ENCODE measurements at regions not wholly inside any gene's neighbourhood (a gene's known extent, or its start where the extent isn't known, plus 50 kb on each side); places are given as distances from the start of the nearest gene placed in this dataset.
A peak's percentile ranks its signal among the peaks of the same experiment; 100 is the strongest.
"Not testable (repeated sequence)": the region's sequence is repeated elsewhere in the genome, so short reads cannot be mapped to it uniquely, and the experiment has no call there.

DNA sequence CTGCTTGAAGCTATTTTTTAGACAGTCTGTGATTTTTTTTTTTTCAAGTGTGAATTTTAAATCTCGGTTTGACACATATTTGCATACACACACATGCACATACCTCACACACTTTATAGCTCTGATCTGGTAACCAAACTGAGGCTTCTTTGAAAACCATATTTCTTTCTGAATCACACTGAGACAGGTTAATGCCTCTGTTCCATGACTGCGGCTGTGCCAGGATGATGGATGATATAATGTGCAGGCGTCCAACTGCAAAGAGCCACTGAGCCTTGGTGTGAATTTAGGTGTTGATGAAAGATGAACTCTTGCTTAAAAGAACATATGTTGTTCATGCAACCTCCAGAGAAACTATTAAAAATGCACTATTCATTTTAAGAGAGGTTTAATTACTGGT is 504.0 kb upstream of the OLFM3 start:
- Mint-ChIP-seq H3K27me3 (no peaks in the 10 kb centered on the region), H3K9me3 (peaks cover 10% of the 10 kb centered on the region), H3K27ac (no peak overlapping the region), H3K4me1 (no peaks in the 10 kb centered on the region), H3K36me3 (no peaks in the 10 kb centered on the region), H3K4me3 (no peak overlapping the region)
- CTCF ChIA-PET = no interaction called here
- no peak for DNase-seq

DNA sequence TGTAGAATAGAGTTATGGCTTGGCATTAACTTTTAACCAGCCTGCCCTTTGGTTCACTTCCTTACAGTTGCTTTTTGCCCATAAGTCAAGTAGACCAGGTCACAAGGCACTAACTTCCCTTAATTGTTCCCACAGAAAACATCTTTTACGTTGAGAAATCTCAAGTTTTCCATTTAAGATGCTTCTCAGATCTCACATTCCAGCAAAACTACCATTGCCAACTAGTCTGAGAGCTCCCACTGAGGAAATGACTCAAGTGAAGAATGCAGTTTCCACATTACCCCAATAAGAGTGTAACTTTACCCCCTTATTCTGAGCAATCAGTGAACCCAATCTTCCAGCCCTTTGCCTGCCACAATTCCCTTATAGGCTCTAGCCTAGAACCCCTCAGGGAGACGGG is 502.2 kb upstream of the OLFM3 start:
- H3K9me3 Mint-ChIP-seq = peaks cover 6% of the 10 kb centered on the region
- H3K4me3 Mint-ChIP-seq = no peak overlapping the region
- no peaks in the 10 kb centered on the region for H3K36me3 Mint-ChIP-seq
- CTCF ChIA-PET = no interaction called here
- no peak for DNase-seq
- no peaks in the 10 kb centered on the region for H3K4me1 Mint-ChIP-seq
- no peaks in the 10 kb centered on the region for H3K27me3 Mint-ChIP-seq
- H3K27ac Mint-ChIP-seq = no peak overlapping the region

DNA sequence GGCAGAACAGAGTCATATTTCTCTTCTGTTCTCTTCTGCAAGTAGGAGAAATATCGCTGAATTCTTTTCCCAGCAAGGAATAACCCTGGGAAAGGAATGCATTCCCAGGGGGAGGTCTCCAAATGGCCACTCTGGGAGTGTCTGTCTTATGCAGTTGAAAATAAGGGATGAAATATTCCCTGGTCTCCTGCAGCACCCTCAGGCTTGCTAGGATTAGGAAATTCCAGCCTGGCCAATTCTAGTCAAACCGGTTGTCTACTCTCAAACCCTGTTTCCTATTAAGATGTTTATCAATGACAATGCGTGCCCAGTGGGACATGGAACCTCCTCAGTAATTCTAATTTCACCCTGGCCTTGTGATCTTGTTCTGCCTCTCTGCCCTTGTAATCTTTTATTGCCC is 501.1 kb upstream of the OLFM3 start:
- H3K9me3 Mint-ChIP-seq, H3K4me3 Mint-ChIP-seq, H3K4me1 Mint-ChIP-seq, H3K27me3 Mint-ChIP-seq, H3K27ac Mint-ChIP-seq, DNase-seq, H3K36me3 Mint-ChIP-seq, CTCF ChIA-PET: not testable (repeated sequence)

DNA sequence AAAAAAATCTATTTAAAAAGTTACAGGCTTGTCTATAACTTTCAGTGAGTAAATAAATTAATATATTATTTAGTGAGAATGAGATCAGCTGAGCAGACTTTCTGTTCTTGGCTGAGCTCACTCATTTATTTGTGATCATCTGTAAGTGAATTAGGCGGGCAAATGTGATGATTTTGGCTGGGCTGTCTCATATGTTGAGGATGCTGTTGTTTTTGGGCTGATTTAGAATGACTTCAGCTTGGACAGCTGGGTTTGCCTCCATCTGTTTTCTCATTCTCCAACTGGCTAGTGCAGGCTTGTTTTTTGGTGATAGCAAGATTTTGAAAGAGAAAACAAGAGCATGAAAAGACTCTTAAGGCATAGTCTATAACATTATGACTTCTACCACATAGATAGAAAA is 475.8 kb upstream of the OLFM3 start:
- Mint-ChIP-seq H3K4me1 (no peaks in the 10 kb centered on the region), H3K9me3 (no peaks in the 10 kb centered on the region), H3K27me3 (no peaks in the 10 kb centered on the region), H3K27ac (peak overlapping the region; percentile 28), H3K36me3 (no peaks in the 10 kb centered on the region), H3K4me3 (no peak overlapping the region)
- CTCF ChIA-PET = no interaction called here
- DNase-seq = no peak

DNA sequence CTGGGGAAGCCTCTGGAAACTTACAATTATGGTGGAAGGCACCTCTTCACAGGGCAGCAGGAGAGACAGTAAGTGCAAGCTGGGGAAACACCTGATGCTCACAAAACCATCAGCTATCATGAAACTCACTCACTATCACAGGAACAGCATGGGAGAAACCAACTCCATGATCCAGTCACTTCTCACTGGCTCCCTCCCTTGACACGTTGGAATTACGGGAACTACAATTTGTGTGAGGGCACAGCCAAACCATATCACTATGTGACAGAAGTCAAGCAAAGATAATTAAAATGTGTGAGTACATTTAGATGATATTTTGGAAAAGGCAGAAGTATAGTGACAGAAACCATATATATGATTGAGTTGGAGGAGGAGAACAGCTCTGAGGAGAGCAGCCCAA is 474.0 kb upstream of the OLFM3 start:
- CTCF ChIA-PET = no interaction called here
- no peaks in the 10 kb centered on the region for H3K27me3 Mint-ChIP-seq
- no peaks in the 10 kb centered on the region for H3K4me1 Mint-ChIP-seq

DNA sequence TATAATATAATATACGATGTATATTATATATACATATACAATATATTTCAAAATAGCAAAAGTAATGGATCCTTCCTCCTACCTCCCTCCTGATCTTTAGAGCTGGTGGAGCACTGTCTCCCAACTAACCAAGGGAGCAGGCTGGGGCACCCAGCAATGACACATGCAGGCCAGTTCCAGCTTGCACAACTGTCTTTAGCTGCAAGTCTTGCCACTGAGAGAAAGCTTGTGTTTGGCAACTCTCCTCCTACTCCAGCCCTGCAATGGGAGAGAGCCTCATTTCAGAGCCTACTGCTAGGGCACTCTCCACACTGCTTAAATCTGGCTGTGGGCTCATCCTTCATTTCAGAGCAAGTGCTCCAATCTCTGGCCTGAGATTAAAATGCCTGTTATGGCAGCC is 469.8 kb upstream of the OLFM3 start:
- H3K36me3 Mint-ChIP-seq = no peaks in the 10 kb centered on the region
- H3K9me3 Mint-ChIP-seq = no peaks in the 10 kb centered on the region
- no peaks in the 10 kb centered on the region for H3K27me3 Mint-ChIP-seq
- H3K27ac Mint-ChIP-seq = no peak overlapping the region
- DNase-seq = no peak
- no peak overlapping the region for H3K4me3 Mint-ChIP-seq
- CTCF ChIA-PET = no interaction called here
- H3K4me1 Mint-ChIP-seq = no peaks in the 10 kb centered on the region

More for the DNA sequence above, 474.0 kb upstream of the OLFM3 start:
- no peak overlapping the region for H3K27ac Mint-ChIP-seq
- no peak overlapping the region for H3K4me3 Mint-ChIP-seq
- DNase-seq = no peak
- H3K9me3 Mint-ChIP-seq = no peaks in the 10 kb centered on the region
- no peaks in the 10 kb centered on the region for H3K36me3 Mint-ChIP-seq

DNA sequence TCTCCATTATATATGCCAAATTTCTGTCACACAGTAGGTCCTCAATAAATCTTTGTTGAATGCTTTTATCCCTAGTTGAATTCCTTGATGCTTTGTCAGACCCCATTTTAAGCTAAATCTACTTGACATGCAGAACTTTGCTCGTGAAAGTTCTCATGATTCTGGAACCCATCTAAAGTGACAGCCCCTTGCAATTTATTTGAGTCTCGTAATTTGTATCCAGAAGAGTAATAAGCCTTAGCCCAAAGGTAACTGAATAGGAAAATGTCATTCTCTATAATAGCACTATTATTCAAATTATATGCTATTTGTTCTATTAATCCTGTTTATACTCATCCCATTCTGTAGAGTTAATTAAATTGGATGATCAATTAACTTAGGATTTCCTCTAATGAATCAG is 466.6 kb upstream of the OLFM3 start:
- DNase-seq = no peak
- no peak overlapping the region for H3K4me3 Mint-ChIP-seq
- CTCF ChIA-PET = no interaction called here
- H3K4me1 Mint-ChIP-seq = no peaks in the 10 kb centered on the region
- no peaks in the 10 kb centered on the region for H3K27me3 Mint-ChIP-seq
- no peak overlapping the region for H3K27ac Mint-ChIP-seq
- no peaks in the 10 kb centered on the region for H3K9me3 Mint-ChIP-seq
- H3K36me3 Mint-ChIP-seq = no peaks in the 10 kb centered on the region

DNA sequence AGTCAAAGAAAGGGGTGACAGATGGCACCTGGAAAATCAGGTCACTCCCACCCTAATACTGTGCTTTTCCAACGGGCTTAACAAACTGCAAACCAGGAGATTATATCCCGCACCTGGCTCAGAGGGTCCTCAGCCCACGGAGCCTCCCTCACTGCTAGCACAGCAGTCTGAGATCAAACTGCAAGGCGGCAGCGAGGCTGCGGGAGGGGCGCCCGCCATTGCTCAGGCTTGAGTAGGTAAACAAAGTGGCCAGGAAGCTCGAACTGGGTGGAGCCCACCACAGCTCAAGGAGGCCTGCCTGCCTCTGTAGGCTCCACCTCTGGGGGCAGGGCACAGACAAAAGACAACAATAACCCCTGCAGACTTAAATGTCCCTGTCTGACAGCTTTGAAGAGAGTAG is 445.6 kb upstream of the OLFM3 start:
- H3K4me1 Mint-ChIP-seq, H3K27me3 Mint-ChIP-seq, H3K4me3 Mint-ChIP-seq, CTCF ChIA-PET, H3K36me3 Mint-ChIP-seq, H3K27ac Mint-ChIP-seq, DNase-seq: not testable (repeated sequence)
- peaks cover 15% of the 10 kb centered on the region for H3K9me3 Mint-ChIP-seq

DNA sequence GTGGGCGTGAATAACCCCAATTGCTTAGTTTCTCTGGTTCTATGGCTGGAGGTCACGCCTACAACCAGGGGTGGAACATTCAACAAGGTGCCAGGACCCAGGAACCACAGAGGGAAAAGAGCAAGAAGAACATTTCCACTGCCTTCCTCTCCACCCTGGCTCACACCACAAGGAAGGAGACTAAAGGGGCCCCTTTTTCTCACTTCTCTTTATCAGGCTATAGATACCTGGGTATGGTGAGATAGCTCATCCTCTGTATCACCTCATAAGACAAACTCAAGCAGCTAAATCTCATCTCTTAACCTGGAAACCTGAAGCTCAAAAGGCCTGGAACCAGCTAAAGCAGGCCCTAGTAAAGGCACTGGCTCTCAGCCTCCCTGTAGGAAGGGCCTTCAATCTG is 438.8 kb upstream of the OLFM3 start:
- Mint-ChIP-seq H3K36me3 (no peaks in the 10 kb centered on the region), H3K27me3 (no peaks in the 10 kb centered on the region), H3K4me3 (no peak overlapping the region), H3K27ac (no peak overlapping the region), H3K9me3 (peaks cover 1% of the 10 kb centered on the region), H3K4me1 (no peaks in the 10 kb centered on the region)
- DNase-seq = no peak
- CTCF ChIA-PET = interaction anchor here (1.2 kb wide), 1 partner anchor 914 kb away, joined by 3 read pairs; no protein-coding TSS in a partner anchor

DNA sequence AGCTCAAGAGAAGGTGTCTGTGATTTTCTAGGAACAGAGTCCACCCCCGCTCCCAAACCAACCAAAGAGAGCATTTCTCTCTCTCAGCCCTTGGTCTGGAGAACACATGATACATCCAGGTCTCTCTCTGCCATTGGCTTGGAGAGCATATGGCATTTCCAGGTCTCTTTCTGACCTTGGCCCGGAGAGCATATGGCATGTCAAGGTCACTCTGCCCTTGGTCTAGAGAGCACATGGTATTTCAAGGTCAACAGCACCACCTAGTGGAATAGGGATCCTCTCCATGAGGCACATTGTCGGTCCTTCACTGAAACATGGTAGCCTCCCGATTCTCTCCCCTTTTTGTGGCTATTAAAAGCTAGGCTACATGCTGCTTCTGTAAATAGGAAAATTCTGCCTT is 437.7 kb upstream of the OLFM3 start:
- DNase-seq = peak; percentile 20
- CTCF ChIA-PET = no interaction called here
- no peak overlapping the region for H3K27ac Mint-ChIP-seq
- no peaks in the 10 kb centered on the region for H3K27me3 Mint-ChIP-seq
- no peaks in the 10 kb centered on the region for H3K9me3 Mint-ChIP-seq
- no peak overlapping the region for H3K4me3 Mint-ChIP-seq
- no peaks in the 10 kb centered on the region for H3K4me1 Mint-ChIP-seq
- no peaks in the 10 kb centered on the region for H3K36me3 Mint-ChIP-seq

DNA sequence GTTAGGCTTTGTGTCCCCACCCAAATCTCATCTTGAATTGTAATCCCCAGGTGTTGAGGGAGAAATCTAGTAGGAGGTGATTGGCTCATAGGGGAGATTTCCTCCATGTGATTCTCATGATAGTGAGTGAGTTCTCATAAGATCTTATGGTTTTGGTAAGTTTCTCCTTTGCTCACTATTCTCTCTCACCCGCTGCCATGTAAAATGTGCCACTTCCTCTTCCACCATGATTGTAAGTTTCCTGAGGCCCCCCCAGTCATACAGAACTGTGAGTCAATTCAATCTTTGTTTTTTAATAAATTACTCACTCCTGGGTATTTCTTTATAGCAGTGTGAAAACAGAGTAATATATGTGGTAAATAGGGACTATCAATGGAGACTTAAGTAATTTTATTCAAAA is 434.5 kb upstream of the OLFM3 start:
- Mint-ChIP-seq H3K27me3 (no peaks in the 10 kb centered on the region), H3K4me1 (no peaks in the 10 kb centered on the region), H3K9me3 (no peaks in the 10 kb centered on the region), H3K4me3 (no peak overlapping the region), H3K36me3 (no peaks in the 10 kb centered on the region), H3K27ac (no peak overlapping the region)
- CTCF ChIA-PET = no interaction called here
- no peak for DNase-seq

DNA sequence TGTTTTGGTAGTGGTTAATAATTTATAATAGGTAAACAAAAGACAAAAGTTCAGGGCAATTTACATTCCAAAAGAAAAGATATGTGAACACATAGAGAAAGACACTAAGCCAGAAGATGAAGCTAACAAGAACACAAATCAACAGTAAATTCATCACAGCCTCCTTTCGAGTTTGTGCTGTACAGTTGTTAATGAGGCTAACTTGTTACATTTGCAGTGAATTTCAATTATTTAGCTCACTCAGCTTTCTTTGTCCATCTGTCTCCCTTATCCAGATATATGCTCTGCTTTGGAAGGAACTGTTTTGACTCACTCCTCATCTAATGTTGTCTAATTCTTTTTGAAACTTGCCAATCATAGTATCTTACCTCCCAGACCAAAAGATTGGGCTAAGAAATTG is 423.3 kb upstream of the OLFM3 start:
- Mint-ChIP-seq H3K27me3 (no peaks in the 10 kb centered on the region), H3K4me1 (no peaks in the 10 kb centered on the region), H3K27ac (no peak overlapping the region), H3K4me3 (no peak overlapping the region), H3K9me3 (no peaks in the 10 kb centered on the region), H3K36me3 (no peaks in the 10 kb centered on the region)
- CTCF ChIA-PET = no interaction called here
- no peak for DNase-seq

All from activated naive CD4-positive, alpha-beta T cell treated with anti-CD3 and anti-CD28 coated beads, Interleukin-2, amount 10 ng/mL, durations not matched to agents 7 days and 5 days (primary cell).